Midbrain (tissue), 1 donor: ENCODE measurements at regions not wholly inside any gene's neighbourhood (a gene's known extent, or its start where the extent isn't known, plus 50 kb on each side); places are given as distances from the start of the nearest gene placed in this dataset.
A peak's percentile ranks its signal among the peaks of the same experiment; 100 is the strongest.

Experiments
- DNase-seq: peaks from one replicate; lab custom pipeline; 2025; lab: John Stamatoyannopoulos, UW

DNA sequence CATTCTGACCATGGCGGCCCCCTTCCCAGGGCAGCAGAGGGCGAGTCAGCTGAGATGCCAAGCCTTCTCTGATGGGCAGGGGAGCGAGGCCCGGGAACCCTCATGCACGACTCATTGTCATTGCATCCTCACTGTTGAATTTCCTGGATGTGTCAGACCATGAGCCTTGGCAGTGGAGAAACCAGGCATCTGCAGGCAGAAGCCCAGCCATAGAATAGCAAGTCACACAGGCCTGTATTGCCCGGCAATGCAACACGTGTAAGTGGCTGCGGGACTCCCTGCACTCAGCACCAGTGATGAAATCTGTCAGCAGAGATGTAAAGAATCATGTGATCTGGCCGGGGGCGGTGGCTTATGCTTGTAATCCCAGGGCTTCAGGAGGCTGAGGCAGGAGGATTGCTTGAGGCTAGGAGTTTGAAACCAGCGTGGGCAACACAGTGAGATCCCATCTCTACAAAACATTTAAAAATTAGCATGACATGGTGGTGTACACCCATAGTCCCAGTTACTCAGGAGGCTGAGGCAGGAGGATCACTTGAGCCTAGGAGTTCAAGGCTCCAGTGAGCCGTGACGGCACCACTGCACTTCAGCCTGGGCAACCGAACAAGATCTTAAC is 199.7 kb downstream of the KATNAL1 start:
- no peak for DNase-seq

DNA sequence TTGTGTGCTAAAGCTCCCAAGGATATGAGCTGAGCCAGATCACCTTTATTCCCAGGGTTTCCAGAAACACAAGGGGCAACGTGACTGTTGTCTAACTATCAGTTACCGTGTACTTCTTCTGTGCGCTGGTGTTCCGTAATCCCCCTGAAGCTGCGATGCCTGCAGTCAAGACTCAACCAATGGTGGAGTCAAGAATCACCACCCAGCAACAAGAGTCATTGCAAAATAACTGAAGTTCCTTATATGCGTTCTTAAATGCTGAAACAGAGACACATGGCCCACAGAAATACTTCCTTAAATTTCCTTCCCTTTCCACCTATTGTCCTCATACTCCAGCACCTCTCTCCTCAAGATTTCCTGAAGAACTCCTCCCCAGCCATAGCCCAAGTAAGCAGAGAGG is 200.2 kb downstream of the KATNAL1 start:
- peak; percentile 25 for DNase-seq

DNA sequence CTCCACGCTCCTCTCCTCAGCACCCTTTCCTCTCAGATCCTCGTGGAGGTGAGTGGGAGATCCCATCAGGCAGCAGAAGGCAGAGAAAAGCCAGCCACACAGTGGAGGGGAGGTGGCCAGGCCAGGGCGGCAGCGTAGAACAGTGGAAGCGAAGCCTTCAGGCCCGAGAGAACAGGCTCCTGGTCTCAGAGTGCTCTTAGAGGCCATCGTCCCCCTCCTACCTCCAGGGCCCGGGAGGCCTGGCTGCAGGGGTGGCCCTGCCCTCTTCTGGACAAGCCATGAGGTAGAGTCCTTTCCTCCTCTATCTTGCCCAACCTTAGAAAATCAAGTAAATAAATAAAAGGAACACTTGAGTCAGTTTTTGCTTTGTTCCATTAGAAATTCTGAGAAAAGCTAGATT is 202.0 kb downstream of the KATNAL1 start:
- DNase-seq = no peak

DNA sequence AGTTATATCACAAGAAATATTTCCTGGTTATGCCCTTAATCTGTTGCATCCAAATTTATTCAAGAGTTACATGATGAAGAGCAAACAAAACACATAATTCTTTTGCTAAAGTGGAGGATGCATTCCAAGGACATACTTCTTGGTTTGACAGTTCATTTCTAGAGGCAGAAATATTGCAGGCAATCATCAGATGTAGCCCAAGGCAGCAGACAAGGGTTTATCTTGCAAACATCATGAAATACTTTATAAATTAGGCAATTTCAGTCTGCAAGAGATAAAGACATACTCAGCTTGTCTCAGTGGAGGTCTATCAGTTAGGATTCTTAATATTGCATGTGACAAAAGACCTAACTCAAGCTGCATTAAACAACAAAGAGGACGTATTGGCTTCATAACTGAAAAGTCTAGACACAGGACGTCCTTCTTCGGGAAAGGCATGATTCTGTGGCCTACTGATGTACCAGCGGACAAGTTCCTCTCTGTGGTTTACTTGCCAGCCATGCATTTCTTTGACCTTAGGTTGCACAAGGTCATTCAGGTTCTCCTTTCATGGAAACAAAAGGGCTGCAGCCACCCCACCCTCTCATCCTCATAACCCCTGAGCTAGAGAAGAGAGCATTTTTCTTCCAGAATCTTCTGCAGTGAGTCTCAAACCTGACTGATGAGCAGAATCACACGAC is 204.1 kb downstream of the KATNAL1 start:
- no peak for DNase-seq

DNA sequence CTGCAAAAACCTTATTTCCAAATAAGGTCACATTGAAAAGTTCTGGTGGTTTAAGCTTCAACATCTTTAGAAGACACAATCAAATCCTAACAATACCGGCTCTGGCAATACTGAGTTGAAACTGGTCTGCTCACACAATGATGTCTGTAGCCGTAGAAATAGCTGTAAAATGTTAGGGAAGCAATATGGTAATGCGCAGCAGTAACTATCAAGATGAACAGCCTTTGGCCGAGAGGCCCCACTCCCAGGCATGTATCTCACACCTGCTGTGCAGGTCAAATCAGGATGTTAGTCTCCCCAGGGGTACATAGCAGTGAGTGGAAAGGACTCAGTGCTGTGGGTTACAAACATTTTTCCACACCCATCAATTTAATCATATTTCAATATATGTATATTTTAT is 207.1 kb downstream of the KATNAL1 start:
- DNase-seq = no peak

DNA sequence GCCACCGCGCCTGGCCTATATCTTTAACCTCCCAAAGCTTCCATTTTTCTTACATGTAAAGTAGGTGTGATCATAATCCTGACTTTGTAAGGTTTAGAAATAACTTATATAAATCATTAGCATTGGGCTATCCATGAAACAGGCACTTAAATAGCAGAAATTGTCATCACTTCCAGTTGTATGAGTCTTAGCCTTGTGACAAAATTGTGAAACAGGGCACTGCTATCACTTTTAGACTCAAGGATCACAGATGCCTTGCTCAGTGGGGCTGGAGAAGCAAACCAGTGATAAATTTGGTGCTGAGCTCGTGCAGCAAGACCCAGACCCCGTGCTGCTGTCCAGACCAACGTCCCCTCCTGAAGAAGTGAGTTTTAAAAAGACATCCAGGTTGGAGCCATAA is 209.7 kb downstream of the KATNAL1 start:
- no peak for DNase-seq

DNA sequence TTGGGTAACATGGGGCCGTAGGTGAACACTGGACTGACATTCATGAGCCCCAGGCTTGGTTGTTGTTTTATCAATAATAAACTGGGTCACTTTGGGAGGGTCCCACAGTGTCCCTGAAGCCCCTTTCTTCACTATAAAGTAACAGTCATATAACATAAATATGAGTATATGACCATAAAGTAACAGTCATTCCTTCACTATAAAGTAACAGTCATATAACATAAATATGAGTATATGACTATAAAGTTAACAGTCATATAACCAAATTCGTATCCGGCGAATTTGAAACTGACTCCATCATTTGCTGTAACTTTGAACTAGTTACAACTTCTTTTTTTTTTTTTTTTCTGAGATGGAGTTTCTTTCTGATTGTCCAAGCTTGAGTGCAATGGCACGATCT is 210.3 kb downstream of the KATNAL1 start:
- DNase-seq = no peak

DNA sequence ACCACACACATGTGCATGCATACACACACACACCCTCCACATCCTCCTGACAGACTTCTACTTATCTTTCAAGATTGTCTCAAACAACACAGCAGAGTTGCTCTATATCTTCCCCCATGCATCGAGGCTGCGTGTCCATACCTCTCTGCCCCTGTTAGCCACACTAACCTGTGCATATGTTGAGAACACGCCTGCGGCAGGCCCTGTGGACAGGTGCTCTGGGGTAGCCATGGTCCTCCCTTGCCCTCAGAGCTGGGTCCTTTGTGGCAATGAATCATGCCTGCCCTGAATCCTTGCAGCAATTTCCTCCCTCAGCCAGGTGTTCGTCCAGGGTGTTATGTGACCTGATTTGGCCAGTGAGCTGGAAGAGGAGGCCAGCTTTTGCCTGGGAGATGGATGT is 213.3 kb downstream of the KATNAL1 start:
- no peak for DNase-seq

DNA sequence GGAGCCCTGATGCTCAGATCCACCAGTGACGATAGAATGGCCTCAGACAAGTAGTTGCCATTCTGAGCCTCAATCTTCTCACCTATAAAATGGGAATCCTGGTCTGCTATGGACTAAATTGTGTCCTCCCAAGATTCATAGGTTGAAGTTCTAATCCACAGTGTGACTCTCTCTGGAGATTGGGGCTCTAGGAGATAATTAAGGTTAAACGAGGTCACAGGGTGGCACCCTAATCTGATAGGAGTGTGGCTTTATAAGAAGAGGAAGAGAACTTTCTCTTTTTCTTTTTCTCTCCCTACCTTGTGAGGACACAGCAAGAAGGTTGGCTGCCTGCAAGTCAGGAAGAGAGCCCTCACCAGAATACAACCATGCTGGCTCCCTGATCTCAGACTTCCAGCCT is 214.1 kb downstream of the KATNAL1 start:
- DNase-seq = no peak

DNA sequence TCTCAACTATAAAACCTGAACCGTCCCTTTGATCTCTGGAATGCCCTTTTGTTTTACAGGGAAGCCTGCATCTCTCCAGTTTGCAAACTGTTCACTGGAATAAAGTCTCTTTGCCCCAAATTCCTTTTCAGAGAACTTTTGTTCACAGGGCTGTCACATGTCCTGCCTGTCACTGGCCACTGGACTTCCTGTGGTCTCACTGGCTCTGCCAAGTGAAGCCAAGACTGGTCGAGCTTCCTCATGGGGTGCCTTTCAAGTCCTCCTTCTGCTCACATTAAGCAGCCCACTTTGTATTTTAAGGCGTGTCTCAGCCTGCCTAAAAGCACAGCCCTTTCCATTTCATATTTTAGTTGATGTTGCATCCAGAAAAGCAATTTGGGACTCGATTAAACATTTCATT is 215.7 kb downstream of the KATNAL1 start:
- DNase-seq = peak; percentile 17

DNA sequence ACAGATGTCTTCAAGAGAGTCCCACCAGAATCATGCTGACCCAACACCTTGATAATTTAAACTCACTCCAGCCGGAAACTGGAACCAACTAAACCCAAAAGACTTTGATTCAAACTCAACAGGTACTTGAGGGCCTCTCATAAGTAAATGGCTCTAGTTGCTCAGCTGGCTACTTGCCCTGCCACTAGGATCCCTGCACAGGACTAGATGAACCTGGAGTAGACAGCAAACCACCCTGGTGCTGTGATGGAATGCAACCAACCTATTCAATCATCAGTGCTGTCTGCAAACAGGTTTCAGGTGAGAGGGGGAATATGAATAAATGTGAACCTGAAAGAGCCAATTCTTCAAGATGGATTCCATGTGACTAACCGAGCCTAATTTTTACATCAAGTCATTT is 216.3 kb downstream of the KATNAL1 start:
- DNase-seq = no peak

DNA sequence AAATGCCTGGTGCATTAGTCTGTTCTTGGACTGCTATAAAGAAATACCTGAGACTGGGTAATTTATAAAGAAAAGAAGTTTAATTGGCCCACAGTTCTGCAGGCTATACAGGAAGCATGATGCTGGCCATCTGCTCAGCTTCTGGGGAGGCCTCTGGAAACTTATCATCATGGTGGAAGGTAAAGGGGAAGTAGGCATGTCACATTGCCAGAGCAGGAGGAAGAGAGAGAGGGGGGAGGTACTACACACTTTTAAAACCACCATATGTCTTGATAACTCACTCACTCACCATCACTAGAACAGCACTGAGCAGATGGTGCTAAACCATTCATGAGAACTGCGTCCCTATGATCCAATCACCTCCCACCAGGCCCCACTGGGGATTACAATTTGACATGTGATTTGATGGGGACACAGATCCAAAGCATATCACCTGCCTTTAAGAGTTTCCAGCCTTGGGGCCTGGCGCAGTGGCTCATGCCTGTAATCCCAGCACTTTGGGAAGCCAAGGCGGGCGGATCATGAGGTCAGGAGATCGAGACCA is 219.0 kb downstream of the KATNAL1 start:
- DNase-seq = no peak

DNA sequence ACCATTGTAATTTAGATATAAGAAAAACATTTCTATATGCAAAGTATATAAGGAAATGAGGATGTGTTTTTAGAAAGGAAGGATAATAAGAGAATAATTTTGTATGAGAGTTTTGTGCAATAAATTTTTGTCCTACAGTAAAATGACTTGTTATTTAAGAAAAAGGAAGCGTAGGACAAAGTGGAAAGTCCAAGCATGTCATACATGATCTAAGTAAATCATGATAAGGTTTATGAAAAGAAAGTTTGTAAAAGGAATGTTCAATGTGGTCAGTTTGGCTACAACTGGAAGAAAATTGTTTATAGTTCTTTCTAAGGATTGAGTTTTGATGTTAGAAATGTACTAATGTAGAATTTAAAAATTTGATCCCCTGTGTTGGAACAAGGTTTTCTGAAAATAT is 222.3 kb downstream of the KATNAL1 start:
- no peak for DNase-seq

DNA sequence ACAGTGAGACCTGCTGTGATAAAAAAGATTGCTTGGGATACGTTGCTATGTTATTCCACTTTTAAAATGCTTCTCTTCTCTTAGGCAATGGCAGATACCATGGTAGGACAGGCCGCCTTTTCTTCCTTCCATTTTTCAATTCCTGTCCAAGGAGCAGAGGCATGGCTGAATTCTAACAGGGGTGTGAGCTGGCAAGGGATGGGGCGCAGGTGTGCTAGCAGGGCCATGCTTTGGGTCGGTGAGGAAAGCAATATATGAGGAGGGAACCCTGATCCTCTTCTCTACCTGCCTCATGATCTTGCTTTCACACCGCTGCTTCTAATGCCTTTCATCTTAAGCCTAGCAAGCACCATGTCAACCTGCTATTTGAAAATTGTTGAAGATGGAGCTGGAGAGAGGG is 225.0 kb downstream of the KATNAL1 start:
- no peak for DNase-seq

DNA sequence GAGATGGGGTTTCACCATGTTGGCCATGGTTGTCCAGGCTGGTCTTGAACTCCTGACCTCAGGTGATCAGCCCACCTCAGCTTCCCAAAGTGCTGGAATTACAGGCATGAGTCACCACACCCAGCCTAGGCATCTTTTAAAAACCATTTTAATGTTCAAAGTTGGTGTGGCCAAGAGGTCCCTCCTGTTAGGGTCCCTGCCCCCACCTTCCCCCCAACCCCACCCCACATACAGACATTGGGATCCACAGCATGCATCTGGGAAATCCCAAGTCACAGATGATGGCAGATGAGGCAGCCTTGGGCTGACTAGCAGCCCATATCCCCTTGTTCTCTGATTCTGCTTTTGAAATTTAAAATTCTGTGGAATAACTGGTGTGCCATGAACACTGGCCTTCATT is 226.0 kb downstream of the KATNAL1 start:
- DNase-seq = no peak

DNA sequence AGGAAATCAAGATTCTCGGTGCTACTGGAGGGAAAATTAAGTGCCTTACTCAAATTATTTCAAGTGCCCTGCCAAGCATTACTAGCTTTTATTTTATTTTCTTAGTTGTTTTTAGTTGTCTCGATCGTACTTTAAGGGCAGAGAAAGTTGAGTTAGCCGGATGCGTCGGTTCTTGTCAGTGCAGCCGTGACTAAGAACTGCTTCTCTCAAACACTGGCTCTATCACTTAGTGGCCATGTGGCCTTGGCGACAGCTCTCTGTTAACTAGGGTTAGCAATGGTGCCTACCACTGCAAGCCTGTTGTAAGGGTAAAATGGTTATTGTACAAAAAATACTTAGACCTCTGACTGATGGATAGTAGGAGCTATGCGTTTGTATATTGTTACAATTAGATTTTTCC is 227.8 kb downstream of the KATNAL1 start:
- no peak for DNase-seq

DNA sequence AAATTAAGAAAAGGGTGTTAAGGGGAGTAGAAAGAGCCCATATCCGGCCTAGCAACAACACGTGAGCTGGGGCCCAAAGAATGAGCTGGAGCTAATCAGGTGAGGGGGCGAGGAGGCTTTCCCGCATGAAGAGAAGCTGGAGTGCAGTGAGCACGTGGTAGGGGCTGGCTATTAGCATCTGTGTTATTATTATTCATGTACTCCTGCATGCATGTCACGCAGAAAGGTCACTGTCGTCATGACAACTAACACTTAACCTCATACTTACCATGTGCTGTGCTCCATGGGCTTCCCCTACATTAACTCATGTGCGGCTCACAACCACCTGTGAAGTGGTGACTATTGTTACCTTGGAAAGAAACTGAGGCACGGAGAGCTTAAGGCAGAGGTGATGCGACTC is 227.6 kb upstream of the UBL3 start:
- no peak for DNase-seq

DNA sequence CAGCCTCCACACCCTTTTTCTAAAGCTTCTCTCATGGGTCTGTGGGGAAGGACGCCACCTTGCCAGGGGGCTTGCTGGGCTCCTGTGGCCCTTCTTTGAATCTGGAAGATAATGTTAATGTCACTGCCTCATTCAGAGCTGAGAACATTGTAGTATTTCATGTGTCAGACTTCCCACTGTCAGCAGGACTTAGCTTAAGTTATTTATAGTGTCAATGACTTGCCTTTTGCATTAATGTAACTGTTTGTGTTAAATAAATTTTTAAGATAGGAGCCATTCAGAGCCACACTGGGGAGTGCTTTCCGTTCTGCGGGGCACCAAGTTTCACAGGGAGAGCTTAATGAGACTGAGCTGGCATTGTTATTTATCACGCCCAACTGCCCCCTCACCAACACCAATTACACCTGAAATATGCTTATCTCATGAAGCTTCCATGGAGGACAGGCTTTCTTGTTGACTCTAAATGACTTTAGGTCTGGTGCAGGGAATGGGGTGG is 226.9 kb upstream of the UBL3 start:
- no peak for DNase-seq

DNA sequence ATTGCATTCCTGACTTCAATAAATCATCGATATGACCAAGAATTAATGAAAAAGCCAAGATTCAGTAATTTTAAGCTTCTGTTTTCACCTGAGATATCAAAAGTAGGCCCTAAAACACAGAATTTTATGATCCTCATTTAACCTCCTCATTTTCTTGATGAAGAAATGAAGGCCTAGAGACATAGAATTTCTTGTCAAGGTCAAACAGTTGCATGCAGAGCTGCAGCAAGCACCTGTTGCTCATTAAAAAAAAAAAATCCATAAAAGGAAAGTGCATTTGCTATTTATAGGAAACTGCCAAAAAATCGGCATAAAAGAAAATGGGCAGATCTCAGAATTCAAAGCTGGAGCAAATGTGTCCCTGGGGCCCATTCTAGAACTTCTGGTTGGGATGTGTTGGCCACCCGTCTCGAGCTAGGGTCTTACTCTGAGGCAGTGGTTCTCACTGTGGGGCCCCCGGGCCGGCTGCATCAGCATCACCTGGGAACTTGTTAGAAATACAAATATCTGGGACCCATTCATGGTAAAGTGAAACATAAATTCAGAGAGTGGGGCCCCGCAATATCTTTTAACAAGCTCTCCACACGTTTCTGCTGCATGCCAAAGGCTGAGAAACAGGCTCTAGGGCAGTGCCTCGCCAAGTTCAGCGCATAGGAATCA is 224.7 kb upstream of the UBL3 start:
- DNase-seq = no peak

DNA sequence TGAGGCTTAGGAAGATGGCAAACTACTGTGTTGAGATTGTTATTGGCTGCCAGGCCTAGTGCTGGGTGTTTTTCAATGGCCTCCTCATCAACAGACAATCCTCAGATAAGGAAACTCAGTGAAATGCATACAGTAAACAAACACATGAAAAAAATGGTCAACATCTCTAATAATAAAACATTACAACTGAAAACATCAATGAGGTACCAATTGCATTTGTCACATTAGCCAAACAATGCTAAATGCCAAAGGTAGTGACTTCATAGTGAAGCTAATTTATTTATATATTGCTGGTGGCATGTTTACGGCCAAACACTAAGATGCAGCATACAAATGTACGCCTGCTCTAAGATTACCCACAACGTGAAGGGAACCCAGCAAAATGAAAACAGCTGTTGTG is 224.0 kb upstream of the UBL3 start:
- DNase-seq = no peak

DNA sequence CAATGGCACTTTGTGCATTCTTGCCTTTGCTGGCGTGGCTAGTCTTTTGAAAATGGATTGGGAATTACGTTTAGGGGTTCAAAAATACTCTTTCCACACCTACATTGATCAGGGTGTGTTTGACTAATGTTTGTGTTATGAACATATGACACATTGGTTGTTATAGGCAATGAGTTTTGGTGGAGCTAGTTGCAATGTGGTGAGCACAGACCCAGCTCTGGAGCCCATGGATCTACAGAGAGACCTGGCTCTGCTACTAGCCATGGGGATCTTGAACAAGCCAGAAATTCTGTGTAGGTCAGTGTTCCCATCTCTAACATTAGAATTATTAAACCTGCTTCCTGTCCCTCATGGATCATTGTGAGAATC is 222.4 kb upstream of the UBL3 start:
- DNase-seq = no peak

DNA sequence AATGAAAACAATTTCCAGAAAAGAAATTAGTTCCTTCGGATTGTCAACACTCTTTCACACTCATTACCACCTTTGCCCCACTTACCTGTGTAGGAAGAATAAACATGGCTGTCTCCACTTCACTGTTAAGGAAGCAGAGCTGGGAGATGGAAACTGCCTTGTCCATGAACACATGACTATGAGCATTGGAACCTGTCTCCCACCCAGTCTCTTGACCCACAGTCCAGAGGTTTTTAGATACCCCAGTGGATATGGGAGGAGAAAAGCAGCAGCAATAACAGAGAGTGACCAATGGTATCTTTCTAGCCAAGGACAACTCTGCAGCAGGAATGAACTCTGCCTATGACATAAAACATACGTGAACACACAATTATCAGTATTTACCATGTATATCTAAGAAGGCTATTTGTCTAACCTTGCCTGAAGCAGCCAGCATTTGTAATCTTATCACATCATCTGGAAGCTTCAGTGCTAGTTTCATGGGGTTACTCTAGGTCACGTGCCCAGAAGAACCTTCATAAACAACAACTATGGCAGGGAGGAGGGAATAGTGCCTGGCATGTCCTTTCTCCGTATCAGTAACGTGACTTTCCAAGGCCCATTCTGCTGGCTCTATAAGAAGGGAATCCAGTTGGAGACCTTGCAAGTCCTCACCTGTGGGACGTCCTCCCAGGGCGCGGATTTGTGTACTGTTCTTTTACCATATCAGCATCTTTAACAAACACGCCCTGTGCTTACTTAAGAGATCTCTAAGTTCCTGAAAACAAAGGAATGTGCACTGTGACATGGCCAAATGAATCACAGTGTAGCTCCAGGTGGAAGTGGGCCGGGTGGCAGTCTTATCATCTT is 221.8 kb upstream of the UBL3 start:
- DNase-seq = no peak
